GM23248 (cell line): ENCODE measurements at regions not wholly inside any gene's neighbourhood (a gene's known extent, or its start where the extent isn't known, plus 50 kb on each side); places are given as distances from the start of the nearest gene placed in this dataset.

Experiments
- EZH2 ChIP-seq: fragments of 200-600 bp; sonication (generic); IDR thresholded peaks from 2 replicates; pipeline ENCODE4 v1.6.1; 2018; ENCODE audit warnings: antibody characterized with exemption, mild to moderate bottlenecking; ENCODE audit not compliant: insufficient read depth, poor library complexity, severe bottlenecking
- EZH2phosphoT487 ChIP-seq: fragments of 200-600 bp; sonication (generic); IDR thresholded peaks from 2 replicates; pipeline ENCODE4 v1.6.1; 2018; ENCODE audit warnings: antibody characterized with exemption, moderate library complexity, mild to moderate bottlenecking, low read depth; ENCODE audit not compliant: insufficient read depth

- TF ChIP-seq EZH2: no peak
- no peak for TF ChIP-seq EZH2phosphoT487
These were observed 548.9 kb downstream of the FRK start for GRCh38 chr6:115511771-115512170.
